Lower leg skin (tissue), 4 donors: ENCODE measurements at regions not wholly inside any gene's neighbourhood (a gene's known extent, or its start where the extent isn't known, plus 50 kb on each side); places are given as distances from the start of the nearest gene placed in this dataset.

ENCODE experiments used
- DNase-seq, 2 donors: peaks; one replicate each; pipeline ENCODE4 v3.0.0-alpha.2; 2019; ENCODE audit warnings: low spot score in 2 of 2
- H3K4me3 ChIP-seq: fragments of 200-600 bp; sonication (generic); 2 replicates; pipeline ENCODE4 v1.5.1; 2017; ENCODE audit warnings: mild to moderate bottlenecking, low read depth; ENCODE audit not compliant: poor library complexity, severe bottlenecking
- CTCF ChIP-seq, 3 donors: fragments of 450-650 bp; IDR thresholded peaks; one replicate each; pipeline ENCODE4 v1.5.1; 2016; ENCODE audit warnings: antibody characterized with exemption in 3 of 3, mild to moderate bottlenecking in 3 of 3, moderate library complexity in 2 of 3
- POLR2A ChIP-seq, 2 donors: fragments of 450-650 bp; IDR thresholded peaks; one replicate each; pipeline ENCODE4 v1.6.1; 2016 to 2017; ENCODE audit warnings: antibody characterized with exemption in 2 of 2, mild to moderate bottlenecking in 1 of 2, moderate library complexity in 1 of 2
- WGBS, 2 donors: methylation state at CpG; one replicate each; pipeline ENCODE4 v1.1.5; 2018; 5-methylcytosine and 5-hydroxymethylcytosine counted together
- intact Hi-C: fragments of 100-400 bp; cut with DNase I; formaldehyde crosslinking; loops from one replicate; pipeline ENCODE4 v1.15.0; 2023; ENCODE audit warnings: low total_unique reads

DNA sequence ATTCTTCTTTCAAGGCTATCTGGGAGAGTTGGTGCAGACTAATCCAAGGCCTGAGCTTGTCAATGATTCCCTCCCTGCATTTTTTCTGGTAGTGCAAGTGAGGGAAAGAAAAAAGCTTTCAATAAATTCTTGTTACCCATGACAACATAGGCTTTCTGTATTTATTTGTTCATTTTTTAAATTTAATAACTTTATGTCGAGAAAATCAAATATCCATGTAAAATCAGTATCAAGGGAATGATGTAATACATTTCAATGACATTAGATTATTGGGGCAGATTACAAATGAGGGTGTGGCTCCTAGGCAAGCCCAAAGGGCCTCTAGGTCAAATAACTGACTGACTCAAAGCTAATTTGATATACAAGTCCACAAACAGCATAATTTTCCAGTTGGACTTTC lies 104.0 kb downstream of the GJA1 start:
- DNase-seq: no peak
- WGBS, 2 donors: 40 to 43% methylated on average over 1 of the region's 1 CpG

DNA sequence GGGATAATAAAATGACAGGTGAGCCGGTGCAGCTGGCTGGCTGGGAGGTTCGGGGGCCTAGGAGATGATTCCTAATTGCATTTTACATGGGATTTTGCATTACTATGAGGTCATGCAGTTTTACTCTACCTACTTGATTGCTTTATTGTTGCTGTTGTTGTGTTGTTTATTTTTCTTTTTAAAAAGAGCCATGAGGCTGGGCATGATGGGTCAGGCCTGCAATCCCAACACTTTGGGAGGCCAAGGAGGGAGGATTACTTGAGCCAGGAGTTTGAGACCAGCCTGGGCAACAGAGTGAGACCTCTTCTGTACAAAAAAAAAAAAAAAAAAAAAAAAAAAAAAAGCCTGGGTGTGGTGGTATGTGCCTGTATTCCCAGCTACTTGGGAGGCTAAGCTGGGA lies 104.8 kb downstream of the GJA1 start:
- whole genome bisulfite sequencing, 2 donors: 84 to 86% methylated on average over 2 of the region's 2 CpGs
- H3K4me3 ChIP-seq: no peak overlapping the region
- intact Hi-C loops: no loop called here
- no peak for DNase-seq
- TF ChIP-seq CTCF (IDR thresholded peaks at IDR 0.05) (no peak), POLR2A (IDR thresholded peaks at IDR 0.05) (no peak)

More for the DNA sequence above, 104.0 kb downstream of the GJA1 start:
- intact Hi-C loops: no loop called here
- TF ChIP-seq CTCF (IDR thresholded peaks at IDR 0.05) (no peak), POLR2A (IDR thresholded peaks at IDR 0.05) (no peak)
- H3K4me3 ChIP-seq: no peak overlapping the region

- TF ChIP-seq CTCF (IDR thresholded peaks at IDR 0.05) (no peak), POLR2A (IDR thresholded peaks at IDR 0.05) (no peak)
- H3K4me3 ChIP-seq: no peak overlapping the region
- intact Hi-C loops: no loop called here
- 49 to 53% methylated on average over 4 of the region's 4 CpGs for WGBS, 2 donors
- no peak for DNase-seq
Measured at GRCh38 chr6:121544691-121545090, 109.2 kb downstream of the GJA1 start.

GRCh38 chr6:121548131-121548530 lies 112.7 kb downstream of the GJA1 start:
- H3K4me3 ChIP-seq: no peak overlapping the region
- intact Hi-C loops: no loop called here
- DNase-seq: no peak
- WGBS, 2 donors: 20 to 25% methylated on average over 3 of the region's 3 CpGs
- TF ChIP-seq POLR2A (IDR thresholded peaks at IDR 0.05) (no peak), CTCF (IDR thresholded peaks at IDR 0.05) (no peak)

DNA sequence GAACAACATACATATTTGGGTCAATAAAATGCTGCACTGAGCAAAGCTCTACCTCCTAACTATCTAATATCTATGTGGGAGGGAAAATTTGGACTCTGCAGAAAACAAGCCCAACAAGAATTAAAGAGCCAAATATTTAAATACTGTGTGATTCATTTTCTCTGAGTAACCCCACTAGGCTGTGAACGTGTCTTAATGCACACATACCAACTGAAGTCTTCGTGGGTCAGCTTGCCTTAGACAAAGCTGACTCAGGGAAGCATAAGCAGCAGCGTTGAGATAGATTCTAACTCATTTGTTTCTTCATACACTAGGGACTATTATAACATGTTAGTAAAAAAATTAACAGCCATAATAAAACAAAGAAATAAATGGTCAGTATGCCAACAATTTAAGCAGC lies 114.3 kb downstream of the GJA1 start:
- no peak for TF ChIP-seq POLR2A (IDR thresholded peaks at IDR 0.05)
- no peak for TF ChIP-seq CTCF (IDR thresholded peaks at IDR 0.05)
- 21 to 24% methylated on average over 3 of the region's 3 CpGs for WGBS, 2 donors

DNA sequence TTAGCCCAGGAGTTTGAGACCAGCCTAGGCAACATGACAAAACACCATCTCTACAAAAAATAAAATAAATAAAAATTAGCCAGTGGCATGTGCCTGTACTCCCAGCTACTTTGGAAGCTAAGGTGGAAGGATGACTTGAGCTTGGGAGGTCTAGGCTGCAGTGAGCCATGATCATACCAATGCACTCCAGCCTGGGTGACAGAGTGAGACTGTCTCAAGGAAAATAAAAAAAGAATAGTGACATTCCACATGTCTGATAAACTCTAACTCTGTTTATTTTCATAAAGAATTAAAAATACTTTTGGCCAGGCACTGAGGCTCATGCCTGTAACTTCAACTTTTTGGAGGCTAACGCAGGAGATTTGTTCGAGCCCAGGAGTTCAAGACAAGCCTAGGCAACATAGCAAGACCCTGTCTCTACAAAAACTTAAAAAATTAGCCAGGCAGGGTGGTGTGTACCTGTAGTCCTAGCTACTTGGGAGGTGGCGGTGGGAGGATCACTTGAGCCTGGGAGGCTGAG lies 115.1 kb downstream of the GJA1 start:
- 87 to 92% methylated on average over 3 of the region's 3 CpGs for WGBS, 2 donors

More for the DNA sequence above, 114.3 kb downstream of the GJA1 start:
- no peak overlapping the region for H3K4me3 ChIP-seq
- intact Hi-C loops: no loop called here
- DNase-seq: no peak

More for the DNA sequence above, 115.1 kb downstream of the GJA1 start:
- intact Hi-C loops: no loop called here
- DNase-seq: no peak
- TF ChIP-seq POLR2A (IDR thresholded peaks at IDR 0.05) (no peak), CTCF (IDR thresholded peaks at IDR 0.05) (no peak)
- no peak overlapping the region for H3K4me3 ChIP-seq
